ENCODE measurements at regions not wholly inside any gene's neighbourhood (a gene's known extent, or its start where the extent isn't known, plus 50 kb on each side); places are given as distances from the start of the nearest gene placed in this dataset.

DNA sequence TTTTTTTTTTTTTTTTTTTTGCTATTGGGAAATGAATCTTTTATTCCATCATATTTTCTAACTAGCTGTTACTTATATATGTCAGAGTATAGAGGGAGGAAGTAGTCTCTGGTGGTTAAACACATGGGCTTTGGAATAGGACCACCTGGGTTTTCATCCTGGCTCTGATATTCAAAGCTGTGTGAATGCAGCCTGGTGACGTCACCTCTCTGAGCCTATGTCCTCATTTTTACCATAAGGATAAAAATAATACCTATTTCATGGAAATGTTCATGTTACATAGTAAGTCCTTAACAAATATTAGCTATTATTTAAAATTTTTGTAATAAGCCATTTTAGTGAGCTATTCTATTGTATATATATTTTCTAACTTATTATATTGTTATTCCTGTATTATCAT, 58.8 kb upstream of the TOX2 start:
- Histone ChIP-seq H3F3A (ENCODE audit: insufficient read depth, low read length) (no peaks in the 10 kb centered on the region), H3K4me1 (ENCODE audit: insufficient read depth, low read length, severe bottlenecking) (no peaks in the 10 kb centered on the region), H3K9ac (ENCODE audit: low read length) (no peak overlapping the region), H4K20me1 (ENCODE audit: insufficient read depth, low read length) (no peaks in the 10 kb centered on the region), H3K4me3 (ENCODE audit: low read depth, low read length, poor library complexity, severe bottlenecking) (no peak overlapping the region), H2AFZ (ENCODE audit: low read length) (no peak overlapping the region), H3K9me2 (ENCODE audit: low read depth, low read length) (no peaks in the 10 kb centered on the region), H3K9me3 (ENCODE audit: low read length) (no peaks in the 10 kb centered on the region), H3K27ac (ENCODE audit: low read depth, low read length, poor library complexity, severe bottlenecking) (no peak overlapping the region), H3K79me2 (ENCODE audit: insufficient read depth, low read length) (no peaks in the 10 kb centered on the region), H3K27me3 (ENCODE audit: insufficient read depth, low read length) (no peaks in the 10 kb centered on the region; the same call in 1 of the 2 replicates), H3K4me2 (ENCODE audit: low read length) (no peak overlapping the region), H3K36me3 (ENCODE audit: insufficient read depth, low read length) (no peaks in the 10 kb centered on the region)
- TF ChIP-seq, protein P1, sequence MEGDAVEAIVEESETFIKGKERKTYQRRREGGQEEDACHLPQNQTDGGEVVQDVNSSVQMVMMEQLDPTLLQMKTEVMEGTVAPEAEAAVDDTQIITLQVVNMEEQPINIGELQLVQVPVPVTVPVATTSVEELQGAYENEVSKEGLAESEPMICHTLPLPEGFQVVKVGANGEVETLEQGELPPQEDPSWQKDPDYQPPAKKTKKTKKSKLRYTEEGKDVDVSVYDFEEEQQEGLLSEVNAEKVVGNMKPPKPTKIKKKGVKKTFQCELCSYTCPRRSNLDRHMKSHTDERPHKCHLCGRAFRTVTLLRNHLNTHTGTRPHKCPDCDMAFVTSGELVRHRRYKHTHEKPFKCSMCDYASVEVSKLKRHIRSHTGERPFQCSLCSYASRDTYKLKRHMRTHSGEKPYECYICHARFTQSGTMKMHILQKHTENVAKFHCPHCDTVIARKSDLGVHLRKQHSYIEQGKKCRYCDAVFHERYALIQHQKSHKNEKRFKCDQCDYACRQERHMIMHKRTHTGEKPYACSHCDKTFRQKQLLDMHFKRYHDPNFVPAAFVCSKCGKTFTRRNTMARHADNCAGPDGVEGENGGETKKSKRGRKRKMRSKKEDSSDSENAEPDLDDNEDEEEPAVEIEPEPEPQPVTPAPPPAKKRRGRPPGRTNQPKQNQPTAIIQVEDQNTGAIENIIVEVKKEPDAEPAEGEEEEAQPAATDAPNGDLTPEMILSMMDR (IDR thresholded peaks at IDR 0.05; ENCODE audit: low read length): no peak
- no peak for TF ChIP-seq EZH2 (IDR thresholded peaks at IDR 0.05; ENCODE audit: borderline replicate concordance, low read length)

DNA sequence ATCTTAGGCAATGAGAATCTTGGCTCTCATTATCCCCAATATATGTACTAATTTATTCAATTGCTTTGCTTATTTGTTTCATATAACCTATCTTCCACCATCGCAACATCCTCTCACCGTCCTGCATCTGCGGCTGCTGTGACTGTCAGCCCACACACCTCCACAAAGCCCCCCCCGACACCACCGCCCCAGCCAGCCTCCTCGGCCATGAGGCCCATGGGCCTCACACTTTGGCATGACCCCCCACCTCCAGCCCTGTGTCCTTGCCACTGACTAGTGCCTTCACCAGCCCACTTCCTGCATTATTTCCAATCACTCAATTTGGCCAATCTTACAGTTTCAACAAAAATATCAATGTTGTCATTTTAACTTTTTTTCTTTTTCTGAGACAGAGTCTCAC, 60.7 kb upstream of the TOX2 start:
- TF ChIP-seq, protein P1 (IDR thresholded peaks at IDR 0.05; ENCODE audit: low read length): no peak
- no peak for TF ChIP-seq EZH2 (IDR thresholded peaks at IDR 0.05; ENCODE audit: borderline replicate concordance, low read length)
- Histone ChIP-seq H3K4me3 (ENCODE audit: low read depth, low read length, poor library complexity, severe bottlenecking) (no peak overlapping the region), H3K9ac (ENCODE audit: low read length) (no peak overlapping the region), H3K79me2 (ENCODE audit: insufficient read depth, low read length) (no peaks in the 10 kb centered on the region), H3F3A (ENCODE audit: insufficient read depth, low read length) (no peaks in the 10 kb centered on the region), H3K4me2 (ENCODE audit: low read length) (no peak overlapping the region), H3K27me3 (ENCODE audit: insufficient read depth, low read length) (no peaks in the 10 kb centered on the region; the same call in 1 of the 2 replicates), H3K9me3 (ENCODE audit: low read length) (no peaks in the 10 kb centered on the region), H4K20me1 (ENCODE audit: insufficient read depth, low read length) (no peaks in the 10 kb centered on the region), H2AFZ (ENCODE audit: low read length) (no peak overlapping the region), H3K4me1 (ENCODE audit: insufficient read depth, low read length, severe bottlenecking) (no peaks in the 10 kb centered on the region), H3K36me3 (ENCODE audit: insufficient read depth, low read length) (no peaks in the 10 kb centered on the region), H3K27ac (ENCODE audit: low read depth, low read length, poor library complexity, severe bottlenecking) (no peak overlapping the region), H3K9me2 (ENCODE audit: low read depth, low read length) (no peaks in the 10 kb centered on the region)

DNA sequence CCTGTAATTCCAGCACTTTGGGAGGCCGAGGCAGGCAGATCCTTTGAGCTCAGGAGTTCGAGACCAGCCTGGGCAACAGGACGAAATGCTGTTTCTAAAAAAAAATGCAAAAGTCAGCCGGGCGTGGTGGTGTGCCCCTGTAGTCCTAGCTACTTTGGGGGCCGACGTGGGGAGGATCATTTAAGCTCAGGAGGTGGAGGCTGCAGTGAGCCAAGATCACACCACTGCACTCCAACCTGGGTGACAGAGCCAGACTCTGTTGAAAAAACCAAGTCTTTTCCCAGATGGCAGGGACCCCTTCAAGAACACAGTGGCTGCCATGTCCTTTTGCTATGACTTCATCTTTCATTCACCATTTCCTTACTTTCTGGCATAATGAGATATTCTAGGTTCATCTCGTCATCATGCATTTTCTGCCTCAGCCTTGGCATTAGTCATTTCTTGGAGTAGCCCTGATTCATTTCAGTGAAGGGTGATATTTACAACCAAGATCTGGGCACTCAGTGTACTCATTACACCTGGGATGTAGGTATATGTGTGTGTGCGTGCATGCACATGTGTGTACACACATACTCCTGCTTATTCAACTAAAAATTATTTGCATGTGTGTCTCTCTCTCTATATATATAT, 61.4 kb upstream of the TOX2 start:
- no peak overlapping the region for H3K27ac ChIP-seq (ENCODE audit: low read depth, low read length, poor library complexity, severe bottlenecking)
- H3K27me3 ChIP-seq (ENCODE audit: insufficient read depth, low read length): no peaks in the 10 kb centered on the region; the same call in 1 of the 2 replicates
- no peaks in the 10 kb centered on the region for H4K20me1 ChIP-seq (ENCODE audit: insufficient read depth, low read length)
- H3K9me3 ChIP-seq (ENCODE audit: low read length): no peaks in the 10 kb centered on the region
- no peak overlapping the region for H3K9ac ChIP-seq (ENCODE audit: low read length)
- no peaks in the 10 kb centered on the region for H3F3A ChIP-seq (ENCODE audit: insufficient read depth, low read length)
- H3K36me3 ChIP-seq (ENCODE audit: insufficient read depth, low read length): no peaks in the 10 kb centered on the region
- H3K79me2 ChIP-seq (ENCODE audit: insufficient read depth, low read length): no peaks in the 10 kb centered on the region
- H3K4me3 ChIP-seq (ENCODE audit: low read depth, low read length, poor library complexity, severe bottlenecking): no peak overlapping the region
- no peaks in the 10 kb centered on the region for H3K9me2 ChIP-seq (ENCODE audit: low read depth, low read length)
- H3K4me2 ChIP-seq (ENCODE audit: low read length): no peak overlapping the region
- no peaks in the 10 kb centered on the region for H3K4me1 ChIP-seq (ENCODE audit: insufficient read depth, low read length, severe bottlenecking)
- no peak for TF ChIP-seq EZH2 (IDR thresholded peaks at IDR 0.05; ENCODE audit: borderline replicate concordance, low read length)
- TF ChIP-seq, protein P1 (IDR thresholded peaks at IDR 0.05; ENCODE audit: low read length): no peak
- no peak overlapping the region for H2AFZ ChIP-seq (ENCODE audit: low read length)
